ENCODE measurements at regions not wholly inside any gene's neighbourhood (a gene's known extent, or its start where the extent isn't known, plus 50 kb on each side); places are given as distances from the start of the nearest gene placed in this dataset.

GRCh38 chr16:85385463-85386331 lies 227.4 kb upstream of the GSE1 start (continued):
- TF ChIP-seq ELK4 (CRISPR knock-in tag; IDR thresholded peaks at IDR 0.05; ENCODE audit: borderline replicate concordance) (no peak), ZNF501 (CRISPR knock-in tag; IDR thresholded peaks at IDR 0.05) (no peak), ZNF570 (CRISPR knock-in tag; IDR thresholded peaks at IDR 0.05; ENCODE audit: borderline replicate concordance) (no peak), KAT7 (CRISPR knock-in tag; IDR thresholded peaks at IDR 0.05; ENCODE audit: borderline replicate concordance) (no peak), MTA1 (CRISPR knock-in tag; IDR thresholded peaks at IDR 0.05; ENCODE audit: borderline replicate concordance) (peak; percentile 76; the same call in 1 of the 2 replicates), ZNF672 (CRISPR knock-in tag; IDR thresholded peaks at IDR 0.05) (no peak), TFE3 (CRISPR knock-in tag; IDR thresholded peaks at IDR 0.05) (peak; percentile 62; the same call in 1 of the 2 replicates), ZNF574 (CRISPR knock-in tag; IDR thresholded peaks at IDR 0.05) (no peak; the same call in 1 of the 2 replicates), WIZ (CRISPR knock-in tag; IDR thresholded peaks at IDR 0.05) (peak; percentile 37; the same call in 1 of the 2 replicates), FOXO1 (CRISPR knock-in tag; IDR thresholded peaks at IDR 0.05) (no peak), U2AF1 (optimal IDR thresholded peaks at IDR 0.05; ENCODE audit: low read depth, low read length) (no peak), BRD4 (CRISPR knock-in tag; IDR thresholded peaks at IDR 0.05) (no peak), ZNF383 (CRISPR knock-in tag; IDR thresholded peaks at IDR 0.05; ENCODE audit: borderline replicate concordance) (no peak), ZBTB46 (CRISPR knock-in tag; IDR thresholded peaks at IDR 0.05; ENCODE audit: borderline replicate concordance) (no peak), CREB3 (CRISPR knock-in tag; IDR thresholded peaks at IDR 0.05) (no peak), KDM5A (IDR thresholded peaks at IDR 0.05; ENCODE audit: borderline replicate concordance, low read length) (no peak)
